ENCODE measurements at regions not wholly inside any gene's neighbourhood (a gene's known extent, or its start where the extent isn't known, plus 50 kb on each side); places are given as distances from the start of the nearest gene placed in this dataset.
"Not testable (repeated sequence)": the region's sequence is repeated elsewhere in the genome, so short reads cannot be mapped to it uniquely, and the experiment has no call there.

- DNase-seq = not testable (repeated sequence)
These were observed 964.6 kb upstream of the CITED2 start for GRCh38 chr6:140339084-140339483.

DNA sequence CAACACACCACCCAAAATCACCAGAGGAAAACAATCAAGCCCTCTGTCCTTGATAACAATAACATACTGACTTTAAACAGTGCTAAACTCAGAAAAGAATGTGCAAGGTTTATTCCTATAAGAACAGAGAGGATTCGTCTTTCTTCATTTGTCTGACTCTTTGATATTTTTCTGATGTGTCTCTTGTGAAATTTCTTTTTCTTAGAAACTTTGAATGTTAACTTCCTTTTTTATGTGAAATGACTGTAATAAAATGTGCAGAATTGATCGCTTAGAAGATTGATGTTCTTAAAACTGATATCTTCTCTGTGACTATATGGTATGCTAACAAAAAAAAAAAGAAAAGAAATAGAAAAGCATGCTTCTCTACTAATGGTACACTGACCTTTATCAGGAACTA, 947.4 kb upstream of the CITED2 start:
- DNase-seq = no peak

DNA sequence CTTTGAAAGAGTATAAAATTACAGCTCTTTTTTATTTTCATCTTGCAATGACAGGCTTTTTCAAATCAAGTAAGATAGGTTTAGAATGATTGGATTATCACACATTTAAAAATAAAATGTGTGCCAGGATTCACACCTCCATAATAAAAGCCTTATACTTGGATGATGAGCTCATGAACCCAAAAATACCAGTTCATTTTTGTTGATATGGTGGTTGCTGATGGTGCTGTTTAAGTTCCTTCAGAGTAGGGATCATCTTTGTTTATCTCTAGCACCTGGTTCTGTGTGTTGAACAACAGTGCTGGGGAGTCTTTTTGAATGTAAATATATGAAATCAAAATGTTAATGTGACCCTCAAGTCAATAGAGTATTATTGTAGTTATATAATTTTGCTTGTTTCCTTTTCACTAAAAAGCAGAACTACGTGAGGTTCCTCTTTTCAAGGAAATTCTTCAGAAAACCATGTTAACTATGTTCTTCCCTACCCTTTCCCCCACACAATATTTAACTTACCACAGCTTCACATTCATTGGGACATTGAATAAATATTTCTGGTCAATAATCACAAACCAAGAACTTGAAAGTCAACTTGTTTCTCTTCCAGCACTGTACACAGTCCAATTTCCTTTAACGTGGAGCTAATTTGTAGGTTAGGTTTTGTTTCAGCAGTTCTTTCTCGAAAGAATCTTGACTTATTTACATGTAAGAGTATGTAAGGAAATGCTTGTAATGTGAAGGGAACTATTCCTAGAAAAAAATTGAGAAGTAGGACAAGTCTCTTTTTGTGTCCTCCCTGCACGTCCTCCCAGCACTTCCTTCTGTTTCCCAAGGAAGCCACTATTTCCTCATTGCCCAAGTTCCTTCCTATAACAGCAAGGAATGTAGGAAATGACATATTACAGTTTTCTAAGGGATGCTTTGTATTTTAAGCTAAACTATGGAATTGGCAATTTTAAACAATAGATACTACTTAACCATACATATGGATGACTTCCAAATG, 945.9 kb upstream of the CITED2 start:
- no peak for DNase-seq

- no peak for DNase-seq
These were observed 944.8 kb upstream of the CITED2 start for GRCh38 chr6:140319209-140319608.

- DNase-seq = no peak
These were observed 944.0 kb upstream of the CITED2 start for GRCh38 chr6:140318408-140318807.

DNA sequence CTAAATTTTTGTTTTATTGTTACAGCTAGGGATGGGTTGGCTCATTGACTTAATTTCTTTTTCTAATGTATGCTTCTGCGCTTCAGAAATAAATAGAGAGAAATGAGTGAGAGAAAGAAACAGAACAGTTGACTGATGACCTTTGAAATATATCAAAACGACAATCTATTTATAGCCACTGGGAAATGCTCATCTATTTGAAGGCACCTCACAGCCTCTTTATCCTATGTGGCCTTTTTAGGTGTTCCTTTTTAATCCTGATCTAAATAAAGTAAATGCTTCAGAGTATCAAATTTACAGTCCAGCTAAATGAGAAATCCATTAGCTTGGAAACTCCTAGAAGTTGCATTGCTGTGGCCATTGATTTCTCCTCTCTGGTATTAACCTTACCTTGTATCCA, 943.5 kb upstream of the CITED2 start:
- no peak for DNase-seq

DNA sequence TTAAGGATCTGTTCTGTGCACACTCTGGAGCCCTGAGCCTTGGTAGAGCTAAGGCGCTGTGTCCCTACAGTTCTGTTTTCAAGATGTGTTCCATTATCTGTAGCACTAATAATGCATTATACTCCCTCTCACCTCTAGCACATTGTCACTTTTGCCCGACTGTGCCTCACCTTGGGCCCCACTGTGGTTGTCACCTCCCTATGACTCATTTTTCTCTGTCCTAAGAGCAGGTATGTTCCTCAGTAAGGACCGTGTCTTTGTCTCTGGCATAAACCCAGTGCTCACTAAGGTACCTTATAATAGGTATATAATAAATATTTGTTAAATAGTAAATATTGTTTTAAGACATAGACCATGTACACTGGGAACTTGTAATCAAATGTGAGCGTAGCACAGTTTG, 942.5 kb upstream of the CITED2 start:
- no peak for DNase-seq

GRCh38 chr6:140314682-140315081, 940.2 kb upstream of the CITED2 start:
- DNase-seq = no peak

DNA sequence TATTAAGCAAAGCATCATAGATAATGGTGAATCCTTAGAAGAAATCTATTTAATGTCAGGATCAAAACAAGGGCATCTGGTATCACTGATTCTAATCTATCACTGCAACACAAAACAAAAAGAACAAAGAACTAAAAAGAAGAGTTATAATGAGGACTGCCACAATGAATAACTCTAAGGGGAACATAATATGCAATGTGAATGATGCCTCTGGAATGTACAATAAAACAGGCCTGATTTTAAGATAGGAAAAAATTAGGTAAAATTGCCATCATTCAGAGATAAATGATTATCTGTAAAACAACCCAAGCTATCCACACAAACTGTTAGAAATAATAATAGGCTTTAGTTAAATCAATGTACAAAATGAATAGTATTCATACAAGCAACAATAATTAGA, 936.7 kb upstream of the CITED2 start:
- no peak for DNase-seq

- no peak for DNase-seq
These were observed 928.9 kb upstream of the CITED2 start for GRCh38 chr6:140303218-140303949.

DNA sequence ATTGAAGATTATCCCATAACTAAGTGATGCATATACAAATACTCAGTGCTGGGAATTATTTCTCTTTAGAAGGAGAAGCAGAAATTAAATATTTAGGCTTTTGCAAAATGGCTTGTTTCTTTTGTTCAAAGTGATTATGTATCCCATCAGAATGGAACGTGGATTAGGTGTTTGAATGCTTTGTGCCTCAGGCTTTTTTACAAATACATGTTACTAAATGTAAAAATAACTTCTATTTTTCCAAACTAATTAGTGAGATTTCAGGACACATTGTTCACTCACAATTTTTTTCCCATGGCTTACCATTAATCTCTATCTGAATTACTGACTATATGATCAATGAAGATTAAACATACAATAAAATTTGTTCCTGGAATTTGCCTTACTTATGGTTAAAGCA, 925.9 kb upstream of the CITED2 start:
- DNase-seq = no peak

DNA sequence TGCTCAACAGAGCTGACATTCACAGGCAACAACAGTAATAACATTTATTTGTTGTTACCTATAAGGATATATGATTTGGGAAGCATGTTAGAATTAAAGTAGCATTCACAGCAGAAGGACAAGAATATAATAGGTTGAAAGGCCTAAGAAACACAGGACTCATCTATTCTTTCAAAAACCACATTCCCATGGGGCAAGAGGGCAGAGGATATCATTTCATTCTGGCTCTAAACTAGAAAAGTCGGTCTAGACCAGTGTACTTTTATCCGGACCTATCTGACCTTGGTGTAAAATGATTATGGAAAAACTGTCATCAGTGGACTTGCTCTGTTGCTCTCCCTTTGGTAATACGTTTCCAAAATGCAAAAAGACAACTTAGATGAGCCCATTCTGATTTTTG, 914.7 kb upstream of the CITED2 start:
- DNase-seq = no peak

GRCh38 chr6:140285998-140286690, 911.7 kb upstream of the CITED2 start:
- no peak for DNase-seq

GRCh38 chr6:140285471-140285870, 911.0 kb upstream of the CITED2 start:
- no peak for DNase-seq

- no peak for DNase-seq
These were observed 910.4 kb upstream of the CITED2 start for GRCh38 chr6:140284871-140285270.

DNA sequence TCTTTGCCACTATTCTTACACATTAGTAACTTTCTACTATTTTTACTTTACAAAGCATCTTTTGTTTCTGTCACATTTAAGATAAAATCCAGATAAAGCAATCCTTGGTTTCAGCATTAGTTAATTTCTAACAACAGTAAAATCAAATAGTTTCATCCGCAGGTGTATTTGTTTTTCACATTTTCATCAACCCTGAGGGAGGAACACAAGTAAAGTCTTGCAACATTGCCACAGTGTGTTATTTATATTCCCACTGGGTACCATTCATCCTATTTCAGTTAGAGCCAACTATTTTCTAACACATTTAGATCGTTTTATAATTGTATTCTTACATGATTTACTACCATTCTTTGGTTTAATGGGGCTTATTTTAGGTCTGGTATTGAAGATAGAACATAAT, 908.7 kb upstream of the CITED2 start:
- no peak for DNase-seq

DNA sequence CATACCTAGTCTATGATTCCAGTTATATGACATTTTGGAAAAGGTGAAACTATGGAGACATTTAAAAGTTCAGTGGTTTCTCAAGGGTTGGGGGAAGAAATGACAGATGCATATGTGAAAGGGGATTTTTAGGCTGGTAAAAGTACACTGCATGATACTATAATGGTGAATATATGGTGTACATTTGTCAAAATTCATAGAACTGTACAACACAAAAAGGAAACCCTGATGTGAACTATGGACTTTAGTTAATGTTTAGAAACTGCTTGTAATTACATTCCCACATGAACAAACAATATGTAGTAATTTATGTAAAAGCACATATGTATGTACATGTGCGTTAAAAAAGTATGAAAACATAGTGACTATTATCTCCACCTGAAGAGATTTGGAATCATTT, 907.3 kb upstream of the CITED2 start:
- no peak for DNase-seq

- no peak for DNase-seq
These were observed 906.8 kb upstream of the CITED2 start for GRCh38 chr6:140281236-140281635.

- no peak for DNase-seq
These were observed 902.3 kb upstream of the CITED2 start for GRCh38 chr6:140276719-140277118.

GRCh38 chr6:140276133-140276532, 901.7 kb upstream of the CITED2 start:
- no peak for DNase-seq

DNA sequence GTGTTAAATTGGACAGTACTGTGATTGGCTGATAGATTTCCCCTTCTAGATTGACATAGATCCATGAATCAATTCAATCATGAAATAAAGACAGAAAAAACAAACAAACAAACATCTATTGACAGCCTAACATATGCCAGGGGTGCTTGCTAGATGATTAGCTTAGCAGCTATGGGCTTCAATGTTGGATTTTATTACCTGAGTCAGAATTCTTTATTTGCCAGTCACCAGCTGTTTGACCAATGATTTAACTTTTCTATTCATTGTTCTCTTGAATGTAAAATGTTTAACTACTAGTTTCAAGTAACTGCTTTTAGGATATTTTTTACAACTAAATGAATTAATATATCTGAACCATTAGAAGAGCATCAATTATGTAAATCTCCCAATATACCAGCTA, 901.3 kb upstream of the CITED2 start:
- no peak for DNase-seq

- no peak for DNase-seq
These were observed 900.1 kb upstream of the CITED2 start for GRCh38 chr6:140274548-140274947.

DNA sequence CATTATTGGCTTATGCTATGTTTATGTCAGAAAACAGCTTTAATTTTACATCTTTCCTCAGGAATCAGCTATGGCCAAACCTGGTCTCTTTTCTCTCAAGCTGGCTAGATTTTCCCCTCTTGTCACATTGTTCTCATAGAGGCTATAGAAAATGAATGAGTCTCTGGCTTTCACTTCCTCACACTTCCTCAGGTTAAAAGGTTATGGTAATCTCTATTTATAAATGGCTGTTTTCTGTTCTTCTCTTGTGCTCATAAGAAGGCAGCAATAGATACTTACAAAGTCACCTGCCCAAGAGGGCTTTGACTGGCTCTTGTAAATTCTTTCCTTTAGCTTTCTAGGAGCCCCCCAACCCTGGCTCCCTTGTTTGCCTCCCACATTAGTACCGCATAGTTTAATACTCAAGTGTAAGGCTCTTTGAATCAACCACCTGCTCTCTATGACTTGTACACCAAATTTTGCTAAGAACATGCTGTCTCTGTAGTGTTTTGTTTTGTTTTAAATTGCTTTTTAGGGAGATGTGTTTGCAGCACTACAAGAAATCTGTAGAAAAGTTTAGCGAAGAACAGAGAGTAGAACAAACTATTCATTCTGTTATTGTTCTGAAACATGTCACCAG, 897.4 kb upstream of the CITED2 start:
- DNase-seq = no peak
